ENCODE measurements at regions not wholly inside any gene's neighbourhood (a gene's known extent, or its start where the extent isn't known, plus 50 kb on each side); places are given as distances from the start of the nearest gene placed in this dataset.

- H3K36me3 ChIP-seq, result no peaks in the 10 kb centered on the region
- H3K27ac ChIP-seq, result no peak overlapping the region
- WGBS, 2 donors (ENCODE audit: low coverage in 1 of 2), result 44 to 45% methylated on average over 3 of the region's 3 CpGs
- in situ Hi-C loops (cut with MboI; ENCODE audit: low pct_ligation_motif_present in 1 of 4, low pct_unique_long_range_greater_than_20kb in 1 of 4, low sequenced_read_pairs in 3 of 4) (no loop called here), intact Hi-C loops (cut with DNase I; ENCODE audit: low total_unique reads) (no loop called here)
- H3K4me1 ChIP-seq, result no peaks in the 10 kb centered on the region
- no peak for DNase-seq
- no peaks in the 10 kb centered on the region for H3K9me3 ChIP-seq
- no peak overlapping the region for H3K4me3 ChIP-seq
- no peaks in the 10 kb centered on the region for H3K27me3 ChIP-seq
- TF ChIP-seq POLR2AphosphoS5 (IDR thresholded peaks at IDR 0.05) (no peak), POLR2A (IDR thresholded peaks at IDR 0.05) (no peak), CTCF (IDR thresholded peaks at IDR 0.05) (no peak), EP300 (IDR thresholded peaks at IDR 0.05; ENCODE audit: low read depth) (no peak)
Measured at GRCh38 chr4:125125276-125125675, 189.5 kb upstream of the FAT4 start.

DNA sequence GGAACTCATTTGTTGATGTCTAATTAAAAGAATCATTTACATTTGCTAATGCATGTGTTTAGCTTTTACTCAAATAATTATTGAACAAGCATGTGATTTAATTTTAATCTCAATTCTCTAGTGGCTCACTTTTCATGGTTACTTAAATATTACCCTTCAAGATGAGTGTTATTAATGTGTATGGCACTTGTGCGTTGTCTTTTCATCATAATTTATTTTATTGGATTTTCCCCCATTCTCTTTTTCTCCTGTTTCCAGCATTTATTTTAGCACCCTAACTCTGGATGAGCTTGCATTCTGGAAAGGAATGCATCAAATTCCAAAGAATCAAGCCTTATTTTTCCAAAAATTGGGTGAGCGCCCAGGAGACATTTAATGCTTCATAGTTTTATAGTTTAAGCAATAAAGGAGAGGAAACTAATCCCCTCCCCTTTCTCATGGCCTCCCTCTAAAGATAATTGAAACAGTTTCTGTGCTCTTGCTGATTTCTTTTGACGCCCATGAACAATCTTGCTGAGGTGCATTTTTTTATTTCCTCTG, 191.1 kb upstream of the FAT4 start:
- 62 to 66% methylated on average over 3 of the region's 3 CpGs for WGBS, 2 donors (ENCODE audit: low coverage in 1 of 2)
- DNase-seq, result no peak
- no peaks in the 10 kb centered on the region for H3K36me3 ChIP-seq
- intact Hi-C loops (cut with DNase I; ENCODE audit: low total_unique reads), result no loop called here
- in situ Hi-C loops (cut with MboI; ENCODE audit: low pct_ligation_motif_present in 1 of 4, low pct_unique_long_range_greater_than_20kb in 1 of 4, low sequenced_read_pairs in 3 of 4), result no loop called here
- no peak overlapping the region for H3K27ac ChIP-seq
- H3K4me1 ChIP-seq, result no peaks in the 10 kb centered on the region
- no peak for TF ChIP-seq CTCF (IDR thresholded peaks at IDR 0.05)
- TF ChIP-seq POLR2AphosphoS5 (IDR thresholded peaks at IDR 0.05), result no peak
- TF ChIP-seq POLR2A (IDR thresholded peaks at IDR 0.05), result no peak
- no peak for TF ChIP-seq EP300 (IDR thresholded peaks at IDR 0.05; ENCODE audit: low read depth)
- H3K4me3 ChIP-seq, result no peak overlapping the region
- H3K27me3 ChIP-seq, result no peaks in the 10 kb centered on the region
- no peaks in the 10 kb centered on the region for H3K9me3 ChIP-seq

DNA sequence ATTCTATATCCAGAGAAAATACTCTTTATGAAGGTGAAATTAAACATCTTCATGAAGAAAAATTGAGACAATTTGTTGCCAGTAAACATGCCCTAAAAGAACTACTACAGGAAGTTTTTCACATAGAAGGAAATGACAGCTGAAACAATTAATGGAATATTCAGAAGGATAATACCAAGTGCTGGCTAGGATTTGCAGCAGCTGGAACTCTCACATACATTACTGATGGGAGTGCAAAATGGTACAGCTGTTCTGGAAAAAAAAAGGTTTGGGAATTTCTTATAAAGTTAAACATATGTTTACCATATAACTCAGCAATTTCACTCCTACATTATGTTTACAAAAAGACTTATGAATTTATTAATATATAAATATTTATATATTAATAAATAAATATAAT, 193.2 kb upstream of the FAT4 start:
- no peak for TF ChIP-seq CTCF (IDR thresholded peaks at IDR 0.05)
- TF ChIP-seq EP300 (IDR thresholded peaks at IDR 0.05; ENCODE audit: low read depth), result no peak
- no peak for TF ChIP-seq POLR2A (IDR thresholded peaks at IDR 0.05)
- TF ChIP-seq POLR2AphosphoS5 (IDR thresholded peaks at IDR 0.05), result no peak
- Histone ChIP-seq H3K27me3 (no peaks in the 10 kb centered on the region), H3K27ac (no peak overlapping the region), H3K36me3 (no peaks in the 10 kb centered on the region), H3K9me3 (no peaks in the 10 kb centered on the region), H3K4me1 (no peaks in the 10 kb centered on the region), H3K4me3 (no peak overlapping the region)
- in situ Hi-C loops (cut with MboI; ENCODE audit: low pct_ligation_motif_present in 1 of 4, low pct_unique_long_range_greater_than_20kb in 1 of 4, low sequenced_read_pairs in 3 of 4), result no loop called here
- DNase-seq, result no peak
- intact Hi-C loops (cut with DNase I; ENCODE audit: low total_unique reads), result no loop called here

- in situ Hi-C loops (cut with MboI; ENCODE audit: low pct_ligation_motif_present in 1 of 4, low pct_unique_long_range_greater_than_20kb in 1 of 4, low sequenced_read_pairs in 3 of 4), result no loop called here
- intact Hi-C loops (cut with DNase I; ENCODE audit: low total_unique reads), result no loop called here
- WGBS, 2 donors (ENCODE audit: low coverage in 1 of 2), result 44 to 45% methylated on average over 1 of the region's 1 CpG
Measured at GRCh38 chr4:125116431-125116830, 198.3 kb upstream of the FAT4 start.

More at GRCh38 chr4:125116431-125116830, 198.3 kb upstream of the FAT4 start:
- Histone ChIP-seq H3K4me3 (no peak overlapping the region), H3K4me1 (no peaks in the 10 kb centered on the region), H3K27ac (no peak overlapping the region), H3K36me3 (no peaks in the 10 kb centered on the region), H3K9me3 (no peaks in the 10 kb centered on the region), H3K27me3 (no peaks in the 10 kb centered on the region)
- DNase-seq, result no peak
- no peak for TF ChIP-seq EP300 (IDR thresholded peaks at IDR 0.05; ENCODE audit: low read depth)
- TF ChIP-seq CTCF (IDR thresholded peaks at IDR 0.05), result no peak
- TF ChIP-seq POLR2AphosphoS5 (IDR thresholded peaks at IDR 0.05), result no peak
- no peak for TF ChIP-seq POLR2A (IDR thresholded peaks at IDR 0.05)

Measured in transverse colon (tissue), 4 donors.